ENCODE measurements at regions not wholly inside any gene's neighbourhood (a gene's known extent, or its start where the extent isn't known, plus 50 kb on each side); places are given as distances from the start of the nearest gene placed in this dataset.
"Not testable (repeated sequence)": the region's sequence is repeated elsewhere in the genome, so short reads cannot be mapped to it uniquely, and the experiment has no call there.

DNA sequence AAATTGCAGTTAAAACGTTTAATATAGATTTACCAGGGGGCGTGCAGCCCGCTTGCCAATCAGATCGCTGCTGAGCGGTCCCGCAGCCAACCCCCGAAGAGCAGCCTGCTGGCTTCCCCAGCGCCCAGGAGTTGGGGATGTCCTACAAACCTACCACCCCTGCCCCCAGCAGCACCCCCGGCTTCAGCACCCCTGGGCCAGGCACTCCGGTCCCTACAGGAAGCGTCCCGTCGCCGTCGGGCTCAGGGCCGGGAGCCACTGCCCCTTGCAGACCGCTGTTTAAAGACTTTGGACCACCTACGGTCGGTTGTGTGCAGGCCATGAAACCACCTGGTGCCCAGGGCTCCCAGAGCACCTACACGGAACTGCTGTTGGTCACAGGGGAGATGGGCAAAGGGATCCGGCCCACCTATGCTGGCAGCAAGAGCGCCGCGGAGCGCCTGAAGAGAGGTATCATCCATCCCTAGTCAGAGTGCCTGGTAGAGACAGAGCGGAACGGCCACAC is 1654.9 kb downstream of the SPATA31A7 start:
- H3K9me3 ChIP-seq; H3K27me3 ChIP-seq; H3K4me1 ChIP-seq; H3K36me3 ChIP-seq; intact Hi-C loops (cut with DNase I); H3K4me3 ChIP-seq; H3K27ac ChIP-seq; DNase-seq (ENCODE audit: extremely low spot score in 2 of 2): not testable (repeated sequence)

DNA sequence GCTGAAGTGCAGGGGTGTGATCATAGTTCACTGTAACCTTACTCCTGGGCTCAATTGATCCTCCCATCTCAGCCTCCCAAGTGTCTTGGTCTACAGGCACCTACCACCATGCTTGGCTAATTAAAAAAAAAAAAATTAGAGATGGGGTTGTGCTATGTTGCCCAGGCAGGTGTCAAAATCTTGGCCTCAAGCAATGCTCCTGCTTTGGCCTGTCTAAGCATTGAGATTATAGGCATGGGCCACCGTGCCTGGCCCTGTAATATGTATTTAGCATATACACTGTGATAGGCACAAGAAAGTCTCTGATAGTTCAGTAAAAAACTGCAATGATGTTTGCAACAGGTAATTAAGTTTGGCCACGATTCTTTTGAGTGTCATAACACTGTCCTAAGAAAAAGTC is 1658.4 kb downstream of the SPATA31A7 start:
- H3K27me3 ChIP-seq; DNase-seq (ENCODE audit: extremely low spot score in 2 of 2); H3K36me3 ChIP-seq; H3K9me3 ChIP-seq; H3K4me3 ChIP-seq; H3K27ac ChIP-seq; intact Hi-C loops (cut with DNase I); H3K4me1 ChIP-seq: not testable (repeated sequence)

DNA sequence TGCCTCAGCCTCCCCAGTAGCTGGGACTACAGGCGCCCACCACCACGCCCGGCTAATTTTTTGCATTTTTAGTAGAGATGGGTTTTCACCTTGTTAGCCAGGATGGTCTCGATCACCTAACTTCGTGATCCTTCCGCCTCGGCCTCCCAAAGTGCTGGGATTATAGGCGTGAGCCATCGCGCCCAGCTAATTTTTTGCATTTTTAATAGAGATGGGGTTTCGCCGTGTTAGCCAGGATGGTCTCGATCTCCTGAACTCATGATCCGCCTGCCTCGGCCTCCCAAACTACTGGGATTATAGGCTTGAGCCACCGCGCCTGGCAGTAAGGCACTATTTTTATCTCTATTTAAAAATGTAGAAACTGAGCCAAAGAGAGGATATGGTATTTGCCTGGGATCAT is 1660.2 kb downstream of the SPATA31A7 start:
- H3K4me3 ChIP-seq; H3K36me3 ChIP-seq; H3K27me3 ChIP-seq; intact Hi-C loops (cut with DNase I); DNase-seq (ENCODE audit: extremely low spot score in 2 of 2); H3K9me3 ChIP-seq; H3K27ac ChIP-seq; H3K4me1 ChIP-seq: not testable (repeated sequence)

DNA sequence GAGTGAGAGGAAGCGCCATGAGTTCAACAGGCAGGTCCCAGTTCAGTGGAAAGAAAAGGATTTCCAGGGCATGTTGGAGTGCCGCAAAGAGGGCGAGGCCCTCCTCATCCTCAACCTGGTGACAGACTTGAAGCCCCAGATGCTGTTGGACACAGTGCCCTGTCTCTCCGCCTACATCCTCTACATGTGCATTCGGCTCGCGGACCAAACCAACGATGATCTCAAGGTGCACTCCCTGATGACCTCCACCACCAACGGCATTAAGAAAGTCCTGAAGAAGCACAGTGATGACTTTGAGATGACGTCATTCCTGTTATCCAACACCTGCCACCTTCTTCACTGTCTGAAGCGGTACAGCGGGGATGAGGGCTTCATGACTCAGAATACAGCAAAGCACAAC is 1667.4 kb downstream of the SPATA31A7 start:
- H3K4me1 ChIP-seq; intact Hi-C loops (cut with DNase I); H3K36me3 ChIP-seq; H3K27me3 ChIP-seq; DNase-seq (ENCODE audit: extremely low spot score in 2 of 2); H3K4me3 ChIP-seq; H3K9me3 ChIP-seq; H3K27ac ChIP-seq: not testable (repeated sequence)

DNA sequence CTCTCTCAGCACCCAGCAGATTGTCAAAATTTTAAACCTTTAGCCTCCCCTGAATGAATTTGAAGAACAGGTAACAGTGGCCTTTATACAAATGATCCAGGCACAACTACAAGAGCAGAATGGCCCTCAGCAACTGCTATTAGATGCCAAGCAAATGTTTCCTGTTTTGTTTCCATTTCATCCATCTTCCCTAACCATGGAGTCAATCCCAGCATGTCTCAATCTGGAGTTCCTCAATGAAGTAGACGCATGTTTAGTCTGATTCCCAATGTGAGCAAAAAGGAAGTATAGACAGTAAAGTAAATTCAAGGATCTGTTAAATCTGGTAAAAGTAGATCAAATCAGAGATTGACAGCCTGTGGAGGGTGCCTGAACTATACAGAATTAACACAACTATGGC is 1668.4 kb downstream of the SPATA31A7 start:
- H3K27ac ChIP-seq; H3K9me3 ChIP-seq; H3K4me3 ChIP-seq; H3K4me1 ChIP-seq; H3K36me3 ChIP-seq; H3K27me3 ChIP-seq; DNase-seq (ENCODE audit: extremely low spot score in 2 of 2); intact Hi-C loops (cut with DNase I): not testable (repeated sequence)

DNA sequence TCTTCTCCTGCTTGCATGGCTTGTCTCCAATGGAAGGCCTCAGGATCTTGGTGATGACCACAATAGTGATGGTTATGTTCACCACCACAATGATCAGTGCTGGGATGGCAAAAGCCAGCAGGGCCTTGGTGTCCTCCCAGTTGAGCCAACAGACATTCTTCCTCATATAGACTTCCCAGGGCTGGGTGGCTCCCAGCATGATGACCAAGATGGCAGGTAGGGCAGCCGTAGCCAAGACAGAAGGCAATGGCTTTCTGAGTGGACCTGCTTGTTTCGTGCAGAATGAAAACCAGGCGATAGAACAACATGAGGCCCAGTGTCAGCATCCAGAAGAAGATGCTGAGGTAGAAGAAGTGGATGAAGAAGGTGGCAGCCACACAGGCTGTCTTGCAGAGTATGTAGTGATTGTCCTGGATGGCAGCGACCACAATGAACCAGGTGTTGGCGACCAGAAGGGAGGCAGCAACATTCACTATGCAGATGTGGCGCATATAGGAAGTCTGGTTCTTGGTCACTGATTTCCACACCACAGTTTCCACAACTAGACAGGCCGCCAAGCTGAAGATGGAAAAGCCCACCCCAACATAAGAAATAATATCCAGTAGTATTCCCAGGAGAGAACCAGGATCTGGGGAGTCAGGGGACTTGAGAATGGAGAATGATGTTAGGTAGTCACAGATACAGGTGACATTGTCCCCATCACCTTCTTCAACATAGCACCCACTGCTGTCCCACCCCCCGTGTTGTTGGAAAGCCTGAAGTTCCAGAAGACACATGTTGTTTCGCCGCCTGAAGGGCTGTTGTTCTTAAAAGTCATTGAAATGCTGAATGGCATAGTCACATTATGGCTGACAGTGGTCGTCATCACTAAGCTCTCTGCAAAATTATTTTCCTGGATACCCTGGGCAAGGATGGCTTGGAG is 1671.4 kb downstream of the SPATA31A7 start:
- peak in 1 of 2 donors; percentile 87 for DNase-seq (ENCODE audit: extremely low spot score in 2 of 2)
- H3K9me3 ChIP-seq; H3K27ac ChIP-seq; intact Hi-C loops (cut with DNase I); H3K27me3 ChIP-seq; H3K36me3 ChIP-seq; H3K4me3 ChIP-seq: not testable (repeated sequence)
- peaks cover 12% of the 10 kb centered on the region for H3K4me1 ChIP-seq

DNA sequence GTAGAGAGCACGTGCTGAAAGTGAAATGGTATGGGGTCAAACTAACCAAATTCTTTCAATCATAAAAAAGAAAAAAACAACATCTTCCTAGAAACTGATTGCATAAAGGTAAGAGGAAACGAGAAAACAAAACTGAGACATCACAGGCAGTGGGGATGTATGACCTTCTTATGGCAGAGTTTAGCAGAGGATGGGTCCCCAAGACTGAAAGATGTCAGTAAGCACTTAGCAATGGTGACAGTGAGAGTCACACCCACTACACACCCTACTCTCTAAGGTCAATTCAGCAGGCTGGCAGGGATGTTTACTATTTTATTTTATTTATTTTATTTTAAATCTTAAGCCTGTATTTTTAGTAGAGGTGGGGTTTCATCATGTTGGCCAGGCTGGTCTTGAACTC is 1672.3 kb downstream of the SPATA31A7 start:
- H3K27ac ChIP-seq; DNase-seq (ENCODE audit: extremely low spot score in 2 of 2); intact Hi-C loops (cut with DNase I); H3K27me3 ChIP-seq; H3K4me3 ChIP-seq; H3K36me3 ChIP-seq; H3K9me3 ChIP-seq: not testable (repeated sequence)
- peaks cover 12% of the 10 kb centered on the region for H3K4me1 ChIP-seq

DNA sequence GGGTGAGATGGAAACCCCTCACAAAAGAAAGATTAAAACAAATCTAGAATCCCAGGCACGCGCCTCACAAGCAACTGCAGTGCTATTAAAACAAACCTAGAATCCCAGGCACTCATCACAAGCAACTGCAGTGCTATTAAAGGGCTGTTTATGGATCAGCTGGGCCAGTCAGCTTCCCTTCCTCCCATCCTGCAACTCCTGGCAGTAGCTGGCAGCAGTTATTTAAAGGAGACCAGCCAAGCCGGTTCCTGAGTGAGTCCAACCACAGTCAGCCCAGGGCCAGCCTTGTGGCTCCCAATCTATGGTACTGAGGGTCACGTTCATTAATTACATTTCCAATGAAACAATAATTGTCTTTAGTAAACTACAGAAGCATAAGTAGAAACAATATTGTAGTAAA is 1673.5 kb downstream of the SPATA31A7 start:
- DNase-seq (ENCODE audit: extremely low spot score in 2 of 2); H3K27ac ChIP-seq; H3K4me3 ChIP-seq; H3K9me3 ChIP-seq; H3K27me3 ChIP-seq; H3K36me3 ChIP-seq; intact Hi-C loops (cut with DNase I): not testable (repeated sequence)
- peaks cover 12% of the 10 kb centered on the region for H3K4me1 ChIP-seq
- TF ChIP-seq POLR2AphosphoS5 (IDR thresholded peaks at IDR 0.05; ENCODE audit: insufficient read depth in 1 of 2, low read depth in 1 of 2), result peak in 1 of 2 donors; percentile 45

DNA sequence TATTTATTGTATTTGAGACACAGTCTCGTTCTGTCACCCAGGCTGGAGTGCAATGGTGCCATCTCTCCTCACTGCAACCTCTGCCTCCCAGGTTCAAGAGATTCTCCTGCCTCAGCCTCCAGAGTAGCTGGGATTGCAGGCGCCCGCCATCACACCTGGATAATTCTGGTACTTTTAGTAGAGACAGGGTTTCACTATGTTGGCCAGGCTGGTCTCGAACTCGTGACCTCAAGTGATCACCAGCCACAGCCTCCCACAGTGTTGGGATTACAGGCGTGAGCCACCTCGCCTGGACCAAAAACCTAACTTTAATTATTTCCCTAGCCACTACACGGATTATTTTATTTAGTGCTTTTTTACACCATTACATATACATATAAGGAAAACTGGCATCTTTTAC is 1674.0 kb downstream of the SPATA31A7 start:
- H3K9me3 ChIP-seq; intact Hi-C loops (cut with DNase I); H3K36me3 ChIP-seq; H3K27me3 ChIP-seq; H3K27ac ChIP-seq; DNase-seq (ENCODE audit: extremely low spot score in 2 of 2); H3K4me3 ChIP-seq: not testable (repeated sequence)
- peaks cover 12% of the 10 kb centered on the region for H3K4me1 ChIP-seq

DNA sequence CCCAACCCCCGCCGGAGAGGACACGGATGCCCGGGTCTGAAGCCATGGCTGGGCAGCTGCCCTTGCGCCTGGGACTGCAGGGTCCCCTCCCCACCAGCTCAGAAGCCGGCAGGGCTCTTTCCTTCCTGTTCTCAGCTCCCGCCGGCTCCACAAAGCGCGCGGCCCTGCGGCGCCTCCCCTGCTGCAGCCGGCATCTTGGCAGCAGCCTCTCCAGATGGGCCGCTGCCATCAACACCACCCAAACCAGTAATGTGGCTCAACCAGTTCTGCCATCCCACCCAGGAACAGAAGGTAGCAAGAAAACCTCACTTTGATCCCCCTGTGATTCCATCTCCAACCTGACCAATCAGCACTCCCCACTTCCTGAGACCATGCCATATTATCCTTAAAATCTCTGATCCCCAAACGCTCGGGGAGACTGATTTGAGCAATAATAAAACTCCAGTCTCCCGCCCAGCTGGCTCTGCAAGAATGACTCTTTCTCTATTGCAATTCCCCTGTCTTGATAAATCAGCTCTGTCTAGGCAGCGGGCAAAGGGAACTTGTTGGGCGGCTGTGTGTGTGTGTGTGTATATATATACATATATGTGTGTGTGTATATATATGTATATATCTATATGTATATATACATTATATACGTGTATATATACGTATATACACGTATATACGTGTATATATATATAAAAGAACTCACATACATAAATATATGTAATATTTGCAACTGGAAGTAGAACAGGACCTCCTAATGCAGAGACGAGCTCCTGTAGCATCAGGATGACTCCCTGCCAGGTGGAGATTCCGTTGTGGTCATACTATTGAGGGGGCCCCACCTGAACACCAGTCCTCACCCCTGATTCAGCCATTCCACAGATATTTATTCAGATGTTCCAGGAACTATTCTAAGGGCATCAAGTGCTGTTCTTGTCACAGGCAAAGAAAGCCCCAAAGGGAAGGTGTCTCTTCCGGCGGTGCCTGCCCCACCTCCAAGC is 1674.9 kb downstream of the SPATA31A7 start:
- intact Hi-C loops (cut with DNase I); H3K36me3 ChIP-seq; H3K27me3 ChIP-seq; DNase-seq (ENCODE audit: extremely low spot score in 2 of 2); H3K9me3 ChIP-seq; H3K27ac ChIP-seq: not testable (repeated sequence)
- peak overlapping the region in 1 of 2 donors; percentile 15 for H3K4me3 ChIP-seq
- peaks cover 12% of the 10 kb centered on the region for H3K4me1 ChIP-seq

DNA sequence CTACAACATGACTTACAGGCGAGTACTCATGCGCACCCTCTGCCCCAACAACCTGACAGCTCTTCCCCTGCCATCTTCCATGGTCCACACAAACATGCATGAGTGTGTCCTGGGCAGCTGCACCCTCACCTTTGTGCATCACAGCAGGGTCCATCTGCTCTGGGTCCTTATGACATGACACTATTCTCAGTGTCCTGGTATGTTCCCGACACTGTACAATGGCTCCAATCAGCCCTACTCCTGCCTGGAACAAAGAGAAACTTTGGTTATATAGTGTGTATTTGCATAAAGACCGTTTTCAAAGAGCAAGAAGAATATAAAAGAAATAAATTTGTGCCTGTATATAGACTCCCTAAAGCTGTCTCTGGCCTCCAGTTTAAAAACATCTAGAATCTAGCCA is 1679.2 kb downstream of the SPATA31A7 start:
- H3K27ac ChIP-seq; H3K27me3 ChIP-seq; H3K4me1 ChIP-seq; H3K9me3 ChIP-seq; intact Hi-C loops (cut with DNase I); H3K4me3 ChIP-seq; DNase-seq (ENCODE audit: extremely low spot score in 2 of 2); H3K36me3 ChIP-seq: not testable (repeated sequence)

DNA sequence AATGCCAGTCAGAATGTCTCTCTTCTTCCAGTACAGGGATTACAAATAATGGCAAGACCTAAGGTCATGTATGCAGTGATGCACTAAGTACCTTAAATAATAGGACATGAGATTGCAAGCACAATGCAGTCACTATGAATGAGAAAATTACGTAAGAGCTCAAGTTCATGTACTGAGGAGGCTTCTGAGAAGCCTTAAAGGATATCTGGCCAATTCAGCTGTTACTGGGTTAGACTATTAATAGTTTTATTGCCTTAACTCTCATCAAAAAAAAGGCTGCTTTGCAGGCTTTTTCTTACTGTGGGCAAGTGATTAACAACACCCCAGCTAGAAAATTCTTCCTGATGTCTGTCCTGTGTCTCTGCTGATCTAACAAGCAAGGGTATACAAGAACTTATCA is 1681.9 kb downstream of the SPATA31A7 start:
- intact Hi-C loops (cut with DNase I); H3K9me3 ChIP-seq; H3K27ac ChIP-seq; DNase-seq (ENCODE audit: extremely low spot score in 2 of 2); H3K4me3 ChIP-seq; H3K36me3 ChIP-seq; H3K4me1 ChIP-seq; H3K27me3 ChIP-seq: not testable (repeated sequence)

DNA sequence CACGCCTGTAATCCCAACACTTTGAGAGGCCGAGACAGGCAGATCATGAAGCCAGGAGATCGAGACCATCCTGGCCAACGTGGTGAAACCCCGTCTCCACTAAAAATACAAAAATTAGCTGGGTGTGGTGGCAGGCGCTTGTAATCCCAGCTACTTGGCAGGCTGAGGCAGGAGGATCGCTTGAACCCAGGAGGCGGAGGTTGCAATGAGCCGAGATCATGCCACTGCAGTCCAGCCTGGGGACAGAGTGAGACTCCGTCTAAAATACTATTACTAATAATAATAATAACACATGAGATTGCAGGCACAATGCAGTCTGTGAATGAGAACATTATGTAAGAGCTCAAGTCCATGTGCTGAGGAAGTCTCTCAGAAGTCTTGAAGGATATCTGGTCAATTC is 1684.4 kb downstream of the SPATA31A7 start:
- DNase-seq (ENCODE audit: extremely low spot score in 2 of 2); H3K36me3 ChIP-seq; H3K27me3 ChIP-seq; H3K27ac ChIP-seq; intact Hi-C loops (cut with DNase I); H3K9me3 ChIP-seq; H3K4me1 ChIP-seq; H3K4me3 ChIP-seq: not testable (repeated sequence)
